Skeletal muscle tissue (tissue), 3 donors: ENCODE measurements at regions not wholly inside any gene's neighbourhood (a gene's known extent, or its start where the extent isn't known, plus 50 kb on each side); places are given as distances from the start of the nearest gene placed in this dataset.

Experiments
- H3K27ac ChIP-seq: one replicate; pipeline ENCODE4 v1.7.0; 2013; ENCODE audit warnings: mild to moderate bottlenecking, low read depth, low read length, inconsistent platforms
- H3K27me3 ChIP-seq, 3 donors: one replicate each; pipeline ENCODE4 v1.7.0; 2013; ENCODE audit warnings: low read length in 3 of 3; ENCODE audit not compliant: control insufficient read depth in 3 of 3, insufficient read depth in 3 of 3
- H3K36me3 ChIP-seq, 3 donors: one replicate each; pipeline ENCODE4 v1.7.0; 2013; ENCODE audit warnings: low read length in 3 of 3; ENCODE audit not compliant: control insufficient read depth in 3 of 3, insufficient read depth in 3 of 3
- H3K4me1 ChIP-seq, 3 donors: one replicate each; pipeline ENCODE4 v1.7.0; 2013; ENCODE audit warnings: low read length in 3 of 3, mild to moderate bottlenecking in 3 of 3; ENCODE audit not compliant: control insufficient read depth in 3 of 3, insufficient read depth in 3 of 3
- H3K4me3 ChIP-seq, 3 donors: one replicate each; pipeline ENCODE4 v1.7.0; 2013; ENCODE audit warnings: low read length in 3 of 3
- H3K9ac ChIP-seq, 3 donors: one replicate each; pipeline ENCODE4 v1.7.0; 2013; ENCODE audit warnings: low read length in 3 of 3, mild to moderate bottlenecking in 3 of 3, moderate library complexity in 2 of 3, low read depth in 1 of 3
- H3K9me3 ChIP-seq, 3 donors: one replicate each; pipeline ENCODE4 v1.7.0; 2013; ENCODE audit warnings: low read length in 3 of 3; ENCODE audit not compliant: control insufficient read depth in 3 of 3
- donor health status: Osteomylitis.

DNA sequence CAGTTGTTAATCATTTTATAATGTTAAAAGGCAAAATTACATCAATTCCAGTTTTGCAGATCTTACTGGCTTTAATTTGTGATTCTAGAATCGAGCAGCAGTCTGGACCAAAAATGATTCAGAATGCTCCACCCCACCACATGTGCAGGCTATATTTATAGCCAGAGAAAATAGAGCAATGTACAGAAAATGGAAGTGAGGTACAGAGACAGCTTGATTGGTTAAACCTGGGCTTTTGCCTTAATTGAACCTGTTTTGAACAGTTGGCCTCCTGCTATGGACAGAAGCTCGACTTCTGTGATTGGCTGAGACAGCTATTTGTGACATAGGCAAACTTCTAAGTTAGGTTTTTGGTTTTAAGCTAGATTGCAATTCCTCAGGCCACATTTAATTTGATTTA is 607.4 kb upstream of the MIR17HG start:
- H3K4me3 ChIP-seq: no peak overlapping the region
- H3K27ac ChIP-seq: no peak overlapping the region
- no peaks in the 10 kb centered on the region for H3K36me3 ChIP-seq
- no peak overlapping the region for H3K9ac ChIP-seq
- H3K27me3 ChIP-seq: no peaks in the 10 kb centered on the region
- peaks cover 0 to 5% (median 0%) of the 10 kb centered on the region in 3 donors for H3K9me3 ChIP-seq
- no peaks in the 10 kb centered on the region for H3K4me1 ChIP-seq

- Histone ChIP-seq H3K4me3 (no peak overlapping the region), H3K4me1 (no peaks in the 10 kb centered on the region), H3K27ac (no peak overlapping the region), H3K9ac (no peak overlapping the region), H3K36me3 (no peaks in the 10 kb centered on the region), H3K27me3 (no peaks in the 10 kb centered on the region), H3K9me3 (peaks cover 0 to 2% (median 0%) of the 10 kb centered on the region in 3 donors)
These were observed 605.1 kb upstream of the MIR17HG start for GRCh38 chr13:90742381-90742780.

DNA sequence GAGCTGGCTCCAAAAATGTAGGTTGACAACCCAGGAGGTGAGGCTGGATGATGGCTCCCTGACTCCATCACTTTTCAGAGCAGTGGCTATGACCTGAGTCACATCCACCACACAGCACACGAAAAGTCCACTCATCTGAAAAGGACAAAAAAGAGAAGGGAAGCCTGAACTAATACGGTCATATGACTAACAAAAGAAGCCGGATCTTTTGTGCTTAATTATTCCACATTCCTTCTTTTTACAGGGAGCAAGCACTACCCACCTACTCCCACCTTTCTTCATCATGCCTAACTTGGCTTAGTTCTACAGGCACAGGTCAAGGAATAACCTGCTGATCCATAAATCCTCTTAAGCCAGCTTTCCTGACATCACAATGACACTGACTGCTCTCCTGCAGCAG is 601.3 kb upstream of the MIR17HG start:
- no peaks in the 10 kb centered on the region for H3K27me3 ChIP-seq
- no peaks in the 10 kb centered on the region for H3K36me3 ChIP-seq
- H3K4me1 ChIP-seq: no peaks in the 10 kb centered on the region
- no peaks in the 10 kb centered on the region for H3K9me3 ChIP-seq
- no peak overlapping the region for H3K27ac ChIP-seq
- no peak overlapping the region for H3K9ac ChIP-seq
- no peak overlapping the region for H3K4me3 ChIP-seq

DNA sequence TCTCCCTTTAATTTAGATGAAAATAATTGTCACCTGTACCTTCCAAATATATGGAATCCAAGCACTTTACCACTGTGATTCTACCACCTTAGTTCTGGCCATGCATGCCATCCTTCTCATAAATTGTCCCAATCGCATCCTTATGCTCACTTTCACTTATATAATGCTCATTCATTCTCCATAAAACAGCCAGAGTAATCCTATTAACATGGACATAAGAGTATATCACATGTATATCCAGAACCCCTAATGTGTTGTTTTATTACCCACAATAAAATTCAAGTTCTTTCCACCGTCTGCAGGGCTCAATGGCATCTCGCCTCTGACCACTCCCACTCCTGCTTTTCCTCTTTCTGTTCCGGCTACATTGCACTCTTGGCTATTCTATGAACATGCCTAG is 597.5 kb upstream of the MIR17HG start:
- Histone ChIP-seq H3K9ac (no peak overlapping the region), H3K9me3 (no peaks in the 10 kb centered on the region), H3K4me1 (no peaks in the 10 kb centered on the region), H3K36me3 (no peaks in the 10 kb centered on the region), H3K27ac (no peak overlapping the region), H3K27me3 (no peaks in the 10 kb centered on the region), H3K4me3 (no peak overlapping the region)

GRCh38 chr13:90751026-90751425 is 596.5 kb upstream of the MIR17HG start:
- Histone ChIP-seq H3K36me3 (no peaks in the 10 kb centered on the region), H3K27me3 (no peaks in the 10 kb centered on the region), H3K9me3 (no peaks in the 10 kb centered on the region), H3K4me3 (no peak overlapping the region), H3K27ac (no peak overlapping the region), H3K4me1 (no peaks in the 10 kb centered on the region), H3K9ac (no peak overlapping the region)

- Histone ChIP-seq H3K36me3 (no peaks in the 10 kb centered on the region), H3K4me1 (no peaks in the 10 kb centered on the region), H3K4me3 (no peak overlapping the region), H3K9me3 (no peaks in the 10 kb centered on the region), H3K9ac (no peak overlapping the region), H3K27ac (no peak overlapping the region), H3K27me3 (no peaks in the 10 kb centered on the region)
These were observed 595.4 kb upstream of the MIR17HG start for GRCh38 chr13:90752070-90752469.

DNA sequence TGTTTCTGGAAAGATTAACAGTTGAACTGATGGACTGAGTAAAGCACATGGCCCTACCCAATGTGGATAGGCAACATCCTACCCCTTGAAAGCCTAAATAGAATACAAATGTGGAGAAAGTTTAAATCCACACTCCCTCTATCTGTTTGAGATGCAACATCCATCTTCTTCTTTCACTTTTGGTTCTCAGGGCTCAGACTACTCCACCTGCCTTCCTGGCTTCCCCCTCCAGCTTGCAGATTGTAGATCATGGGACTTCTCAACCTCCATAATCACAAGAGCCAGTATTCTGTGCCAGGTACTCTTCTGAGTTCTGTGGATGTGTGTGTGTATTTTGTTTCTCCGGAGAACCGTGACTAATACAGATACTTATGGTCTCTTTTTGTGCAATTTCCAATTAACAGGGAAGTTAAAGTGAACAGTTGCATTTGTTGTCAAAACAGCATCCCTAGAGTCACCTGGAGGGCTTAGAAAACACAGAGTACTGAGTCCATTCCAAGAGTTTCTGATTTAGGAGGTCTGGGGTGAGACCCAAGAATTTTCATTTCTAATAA is 590.3 kb upstream of the MIR17HG start:
- Histone ChIP-seq H3K36me3 (no peaks in the 10 kb centered on the region), H3K4me3 (no peak overlapping the region), H3K9ac (no peak overlapping the region), H3K4me1 (no peaks in the 10 kb centered on the region), H3K27ac (no peak overlapping the region), H3K27me3 (no peaks in the 10 kb centered on the region), H3K9me3 (no peaks in the 10 kb centered on the region)

DNA sequence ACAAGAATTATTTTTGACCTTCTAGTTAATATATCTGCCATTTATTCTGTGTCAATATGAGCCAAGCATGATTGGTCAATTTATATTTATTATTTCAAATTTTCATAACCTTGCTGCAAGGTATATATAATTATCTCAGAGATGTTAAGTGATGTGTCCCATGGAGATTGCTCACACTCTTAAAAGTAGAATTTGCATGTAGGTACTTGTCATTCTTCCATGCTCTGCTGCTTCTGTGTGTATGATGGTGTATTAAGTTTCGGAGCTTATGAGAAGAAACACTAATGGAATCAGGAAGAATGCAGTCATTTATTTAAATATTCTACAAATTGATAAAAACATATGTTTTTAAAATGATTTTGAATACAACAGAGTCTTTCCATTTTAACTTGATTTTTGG is 586.8 kb upstream of the MIR17HG start:
- no peak overlapping the region for H3K27ac ChIP-seq
- H3K4me1 ChIP-seq: no peaks in the 10 kb centered on the region
- H3K36me3 ChIP-seq: no peaks in the 10 kb centered on the region
- no peak overlapping the region for H3K9ac ChIP-seq
- H3K27me3 ChIP-seq: no peaks in the 10 kb centered on the region
- H3K9me3 ChIP-seq: no peaks in the 10 kb centered on the region
- H3K4me3 ChIP-seq: no peak overlapping the region

GRCh38 chr13:90763476-90764150 is 583.9 kb upstream of the MIR17HG start:
- Histone ChIP-seq H3K36me3 (no peaks in the 10 kb centered on the region), H3K27ac (no peak overlapping the region), H3K4me3 (no peak overlapping the region), H3K9me3 (no peaks in the 10 kb centered on the region), H3K27me3 (no peaks in the 10 kb centered on the region), H3K4me1 (no peaks in the 10 kb centered on the region), H3K9ac (no peak overlapping the region)

DNA sequence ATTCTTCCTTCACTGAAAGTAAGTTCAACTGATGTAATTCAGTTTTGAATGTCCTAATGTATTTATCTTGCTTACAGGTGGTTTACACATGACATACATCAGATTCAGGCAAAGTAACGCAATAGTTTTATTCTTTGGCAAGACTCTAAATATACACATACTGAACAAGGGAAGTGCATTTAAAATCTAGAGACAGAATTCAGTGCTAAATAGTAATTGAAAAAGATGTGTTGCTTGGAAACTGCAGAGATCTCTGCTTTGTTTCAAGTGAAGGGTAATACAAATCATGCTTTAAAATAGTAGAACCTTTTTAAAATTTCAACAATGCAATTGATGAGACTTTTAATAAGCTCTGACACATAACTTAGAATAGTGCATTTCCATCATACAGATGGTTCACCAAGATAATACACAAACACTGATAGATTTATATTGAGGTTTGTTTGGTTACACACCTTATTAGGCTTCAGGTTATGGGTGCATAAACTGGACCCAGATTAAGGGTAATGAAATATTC is 581.0 kb upstream of the MIR17HG start:
- Histone ChIP-seq H3K27me3 (no peaks in the 10 kb centered on the region), H3K27ac (no peak overlapping the region), H3K4me1 (no peaks in the 10 kb centered on the region), H3K9me3 (no peaks in the 10 kb centered on the region), H3K9ac (no peak overlapping the region), H3K4me3 (no peak overlapping the region), H3K36me3 (no peaks in the 10 kb centered on the region)
